Heart right ventricle (tissue), 16 donors: ENCODE measurements at regions not wholly inside any gene's neighbourhood (a gene's known extent, or its start where the extent isn't known, plus 50 kb on each side); places are given as distances from the start of the nearest gene placed in this dataset.

Experiments
- ATAC-seq, 8 donors: fragments of 200-7000 bp; cut with Tn5 transposase; one replicate each; pipeline ENCODE4 v1.9.1; 2020; ENCODE audit warnings: mild to moderate bottlenecking in 8 of 8, moderate library complexity in 8 of 8, moderate number of reproducible peaks in 1 of 8
- DNase-seq, 2 donors: peaks; one replicate each; pipeline ENCODE4 v3.0.0-alpha.2; 2020
- H3K27ac ChIP-seq, 10 donors: fragments of 200-600 bp; sonication (generic) in 2 of 10; one replicate each; pipeline versions ENCODE4 v1.5.0 to v1.8.0; 2020 to 2022; ENCODE audit warnings: mild to moderate bottlenecking in 3 of 10
- H3K27me3 ChIP-seq, 7 donors: fragments of 200-600 bp; one replicate each; pipeline ENCODE4 v1.8.0; 2021 to 2022; ENCODE audit warnings: mild to moderate bottlenecking in 2 of 7
- H3K36me3 ChIP-seq, 9 donors: fragments of 200-600 bp; sonication (generic) in 1 of 9; one replicate each; pipeline versions ENCODE4 v1.5.0 to v1.8.0; 2020 to 2022; ENCODE audit warnings: mild to moderate bottlenecking in 2 of 9
- H3K4me1 ChIP-seq, 9 donors: fragments of 200-600 bp; sonication (generic) in 1 of 9; one replicate each; pipeline versions ENCODE4 v1.5.0 to v1.8.0; 2020 to 2022; ENCODE audit warnings: mild to moderate bottlenecking in 4 of 9
- H3K4me3 ChIP-seq, 10 donors: fragments of 200-600 bp; sonication (generic) in 2 of 10; one replicate each; pipeline versions ENCODE4 v1.5.0 to v1.8.0; 2020 to 2022; ENCODE audit warnings: mild to moderate bottlenecking in 7 of 10, moderate library complexity in 2 of 10
- H3K9me3 ChIP-seq, 11 donors: fragments of 200-600 bp in 10 of 11; sonication (generic) in 2 of 11; one replicate each; pipeline versions ENCODE4 v1.5.0 to v1.8.0; 2013 to 2022; ENCODE audit warnings: mild to moderate bottlenecking in 2 of 11, control low read depth in 1 of 11, moderate library complexity in 1 of 11
- WGBS, 2 donors: extraction: QIAGEN DNeasy Blood & Tissue Kit; methylation state at CpG; one replicate each; pipeline ENCODE4 v1.1.7; 2013; ENCODE audit warnings: inconsistent platforms in 1 of 2; 5-methylcytosine and 5-hydroxymethylcytosine counted together
- intact Hi-C, 10 donors: fragments of 100-400 bp; cut with DNase I; formaldehyde crosslinking; loops; one replicate each; pipeline versions ENCODE4 v1.11.1 to v1.14.2; 2022
- TF ChIP-seq, protein P1 (sequence below), 9 donors: fragments of 200-600 bp; sonication (generic) in 2 of 9; IDR thresholded peaks; one replicate each; pipeline versions ENCODE4 v1.5.0 to v1.8.0; 2021 to 2022; ENCODE audit warnings: antibody characterized with exemption in 9 of 9, mild to moderate bottlenecking in 5 of 9, moderate library complexity in 1 of 9
- donor health status: Arrhythmogenic right ventricular cardiomyopathy.
- donor health status: ischemic (EF 13 %, LVEDD 7.1; RV severe dilation, severe dysfunction).
- donor health status: healthy with polysubstance abuse.
- donor health status: DM: no; HTN: yes; CAD: no.
- donor health status: DM: no; HTN: no; CAD: no.
- donor health status: ischemic (EF 25% LVEDD 6.9; RV normal size, moderate dysfunction).
- donor health status: ischemic (EF 25% LVEDD 5.7; RV mildly dilated, moderate dysfunction).
- donor health status: healthy.
- donor health status: DM: yes; HTN: yes; CAD: no.
- donor health status: Ischemic cardiomyopathy.
- donor health status: ischemic (EF 35%, LVEDD 5.7; RV mildly dilated, moderate dysfunction).
- donor health status: nonischemic (EF 11% LVEDD 7.7; RV severe dilation, severe dysfunction).
- donor health status: DM: yes; HTN: yes; CAD: no.
- donor health status: PGD.
- donor health status: ischemic (EF 29% LVEDD 5.4; RV normal size, mild dysfunction).
- donor health status: nonischemic (EF 23%, LVEDD 6.1; RV moderate dilation, normal function).

DNA sequence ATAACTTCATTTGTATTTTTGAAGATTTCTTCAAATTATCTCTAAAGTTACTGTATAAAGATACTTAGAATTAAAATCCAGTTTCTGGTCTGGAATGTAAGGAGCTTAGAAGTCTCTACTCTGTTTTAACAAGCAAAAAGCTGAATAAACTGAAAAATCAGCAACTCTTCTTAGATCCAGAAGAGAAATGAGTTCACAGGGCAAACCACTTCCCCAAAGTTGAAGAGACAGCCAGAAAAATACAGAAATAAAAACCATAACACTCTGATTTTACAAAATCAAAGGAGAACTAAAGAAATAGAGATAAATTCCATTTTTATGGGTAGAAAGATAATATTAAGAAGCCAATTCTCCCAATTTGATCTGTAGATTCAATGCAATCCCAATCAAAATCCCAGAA lies 1166.8 kb downstream of the ADGRL3 start:
- no peak for ATAC-seq
- intact Hi-C loops = no loop called here

DNA sequence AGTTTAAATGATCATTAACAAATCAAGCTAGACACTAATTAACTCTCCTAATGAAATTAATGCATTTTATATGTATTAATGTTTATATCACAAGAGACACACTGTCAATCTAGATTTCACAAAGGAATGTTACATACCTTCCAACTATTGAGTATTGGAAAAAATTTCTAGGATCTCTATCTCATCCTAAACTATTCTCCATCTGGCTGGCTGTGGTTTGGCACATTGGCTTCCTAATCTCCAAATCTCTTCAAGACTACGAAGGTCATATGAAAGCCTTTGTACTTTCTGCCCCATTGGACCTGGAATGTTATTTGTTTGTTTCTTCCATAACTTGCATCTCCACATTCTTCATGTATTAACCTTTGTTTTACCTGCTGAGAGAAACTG lies 1160.0 kb downstream of the ADGRL3 start:
- WGBS, 2 donors = 77 to 81% methylated on average over 1 of the region's 1 CpG
- DNase-seq = no peak

More for the DNA sequence above, 1166.8 kb downstream of the ADGRL3 start:
- no peaks in the 10 kb centered on the region for H3K27me3 ChIP-seq
- no peak for DNase-seq
- TF ChIP-seq, protein P1, sequence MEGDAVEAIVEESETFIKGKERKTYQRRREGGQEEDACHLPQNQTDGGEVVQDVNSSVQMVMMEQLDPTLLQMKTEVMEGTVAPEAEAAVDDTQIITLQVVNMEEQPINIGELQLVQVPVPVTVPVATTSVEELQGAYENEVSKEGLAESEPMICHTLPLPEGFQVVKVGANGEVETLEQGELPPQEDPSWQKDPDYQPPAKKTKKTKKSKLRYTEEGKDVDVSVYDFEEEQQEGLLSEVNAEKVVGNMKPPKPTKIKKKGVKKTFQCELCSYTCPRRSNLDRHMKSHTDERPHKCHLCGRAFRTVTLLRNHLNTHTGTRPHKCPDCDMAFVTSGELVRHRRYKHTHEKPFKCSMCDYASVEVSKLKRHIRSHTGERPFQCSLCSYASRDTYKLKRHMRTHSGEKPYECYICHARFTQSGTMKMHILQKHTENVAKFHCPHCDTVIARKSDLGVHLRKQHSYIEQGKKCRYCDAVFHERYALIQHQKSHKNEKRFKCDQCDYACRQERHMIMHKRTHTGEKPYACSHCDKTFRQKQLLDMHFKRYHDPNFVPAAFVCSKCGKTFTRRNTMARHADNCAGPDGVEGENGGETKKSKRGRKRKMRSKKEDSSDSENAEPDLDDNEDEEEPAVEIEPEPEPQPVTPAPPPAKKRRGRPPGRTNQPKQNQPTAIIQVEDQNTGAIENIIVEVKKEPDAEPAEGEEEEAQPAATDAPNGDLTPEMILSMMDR (IDR thresholded peaks at IDR 0.05) = no peak
- H3K4me3 ChIP-seq = no peak overlapping the region
- H3K36me3 ChIP-seq = no peaks in the 10 kb centered on the region
- H3K4me1 ChIP-seq = no peaks in the 10 kb centered on the region
- H3K27ac ChIP-seq = no peak overlapping the region
- H3K9me3 ChIP-seq = no peaks in the 10 kb centered on the region

DNA sequence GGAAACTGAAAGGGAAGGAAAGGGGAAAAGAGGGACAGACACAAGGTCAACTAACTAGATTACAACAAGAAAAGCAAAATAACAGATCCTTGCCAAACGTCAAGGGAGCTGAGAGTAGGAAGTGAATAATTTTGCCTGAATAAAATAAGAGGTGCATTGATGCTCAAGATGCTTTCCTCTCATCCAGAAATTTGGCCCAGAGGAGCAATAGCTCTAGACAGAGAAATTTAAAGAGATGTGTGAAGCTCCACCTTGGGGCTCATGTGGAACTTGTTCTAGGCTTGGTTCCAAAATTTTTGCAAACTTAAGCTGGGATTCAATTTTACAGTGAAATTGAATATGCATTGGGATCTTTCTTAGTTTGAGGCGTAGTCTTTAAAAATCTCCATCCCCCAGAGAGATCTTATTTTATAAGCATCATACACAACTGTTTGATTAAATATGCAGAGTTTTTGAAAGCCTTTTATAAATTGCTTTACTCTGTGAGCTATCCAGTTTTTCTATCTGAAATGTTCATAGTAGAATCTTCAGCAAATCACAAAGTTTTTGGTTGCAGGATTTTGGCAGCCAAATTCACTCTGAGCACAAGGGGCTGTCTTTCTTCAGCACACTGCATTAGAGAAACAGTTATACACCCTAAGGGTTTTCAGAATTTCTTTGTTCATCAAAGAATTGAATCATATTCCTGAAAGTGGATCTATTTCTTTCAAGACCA lies 1159.5 kb downstream of the ADGRL3 start:
- H3K27me3 ChIP-seq = no peaks in the 10 kb centered on the region
- no peak overlapping the region for H3K27ac ChIP-seq
- no peak overlapping the region for H3K4me3 ChIP-seq
- WGBS, 2 donors = 47 to 48% methylated on average over 2 of the region's 2 CpGs
- no peaks in the 10 kb centered on the region for H3K9me3 ChIP-seq
- intact Hi-C loops = no loop called here
- TF ChIP-seq, protein P1 (IDR thresholded peaks at IDR 0.05) = no peak
- no peak for DNase-seq
- no peaks in the 10 kb centered on the region for H3K36me3 ChIP-seq
- peaks cover 0 to 7% (median 0%) of the 10 kb centered on the region in 9 donors for H3K4me1 ChIP-seq
- ATAC-seq = no peak

More for the DNA sequence above, 1160.0 kb downstream of the ADGRL3 start:
- Histone ChIP-seq H3K27ac (no peak overlapping the region), H3K4me3 (no peak overlapping the region), H3K4me1 (peaks cover 0 to 7% (median 0%) of the 10 kb centered on the region in 9 donors), H3K9me3 (no peaks in the 10 kb centered on the region), H3K27me3 (no peaks in the 10 kb centered on the region), H3K36me3 (no peaks in the 10 kb centered on the region)
- intact Hi-C loops = no loop called here
- TF ChIP-seq, protein P1 (IDR thresholded peaks at IDR 0.05) = no peak
- ATAC-seq = no peak

- Histone ChIP-seq H3K27me3 (no peaks in the 10 kb centered on the region), H3K9me3 (peaks cover 0 to 46% (median 9%) of the 10 kb centered on the region in 11 donors), H3K4me3 (no peak overlapping the region), H3K4me1 (no peaks in the 10 kb centered on the region), H3K27ac (no peak overlapping the region), H3K36me3 (no peaks in the 10 kb centered on the region)
- TF ChIP-seq, protein P1 (IDR thresholded peaks at IDR 0.05) = no peak
- ATAC-seq (no peak), DNase-seq (no peak)
- WGBS, 2 donors = 68 to 81% methylated on average over 4 of the region's 4 CpGs
- intact Hi-C loops = no loop called here
These were observed 1144.8 kb downstream of the ADGRL3 start for GRCh38 chr4:62344915-62345314.
